ENCODE measurements at regions not wholly inside any gene's neighbourhood (a gene's known extent, or its start where the extent isn't known, plus 50 kb on each side); places are given as distances from the start of the nearest gene placed in this dataset.

DNA sequence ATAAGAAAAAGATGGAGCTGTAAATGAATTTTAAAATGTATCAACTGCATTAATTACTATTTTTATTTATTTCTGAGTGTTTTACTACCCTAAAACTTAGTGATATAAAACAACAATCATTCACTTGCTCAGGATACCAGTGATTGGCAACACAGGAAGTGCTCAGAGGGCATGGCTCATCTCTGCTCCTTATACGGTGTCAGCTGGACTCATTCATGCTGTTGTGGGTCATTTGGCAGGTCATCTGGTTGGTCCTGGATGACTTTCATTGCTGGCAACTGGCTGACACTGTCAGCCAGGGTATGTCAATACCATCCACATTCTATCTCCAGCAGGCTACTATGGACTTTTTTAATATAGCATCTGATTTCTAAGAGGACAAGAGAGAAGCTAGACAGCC lies 689.6 kb upstream of the NECTIN3 start:
- WGBS (ENCODE audit: insufficient coverage) = no CpG with 5 or more reads among the region's 1 CpG
- DNase-seq (no peak), ATAC-seq (replicated peaks in 1 of 4) (no peak)
- H3K4me3 Mint-ChIP-seq = no peak overlapping the region
- H3K27ac Mint-ChIP-seq = no peak overlapping the region
- H3K9me3 Mint-ChIP-seq = no peaks in the 10 kb centered on the region
- no peaks in the 10 kb centered on the region for H3K36me3 ChIP-seq (ENCODE audit: control insufficient read depth in 2 of 2, extremely low read depth in 1 of 2, insufficient read depth in 1 of 2, low read length in 1 of 2)
- ChIA-PET CTCF (no interaction called here), POLR2A (no interaction called here)
- H3K27me3 ChIP-seq (replicated peaks in 1 of 2; ENCODE audit: control insufficient read depth in 2 of 2, extremely low read depth in 1 of 2, insufficient read depth in 2 of 2, low read length in 1 of 2) = no peaks in the 10 kb centered on the region
- H3K27ac ChIP-seq (ENCODE audit: low read length) = no peak overlapping the region
- H3K9me3 ChIP-seq = no peaks in the 10 kb centered on the region
- peaks cover 0 to 3% of the 10 kb centered on the region in 2 donors for H3K27me3 Mint-ChIP-seq
- H3K4me3 ChIP-seq (ENCODE audit: control insufficient read depth in 1 of 2, extremely low read depth in 1 of 2, low read length in 1 of 2) = no peak overlapping the region
- no peaks in the 10 kb centered on the region for H3K4me1 Mint-ChIP-seq
- H3K4me1 ChIP-seq (ENCODE audit: control insufficient read depth in 1 of 2, extremely low read depth in 1 of 2, insufficient read depth in 2 of 2, low read length in 2 of 2) = no peaks in the 10 kb centered on the region
- no peaks in the 10 kb centered on the region for H3K36me3 Mint-ChIP-seq

DNA sequence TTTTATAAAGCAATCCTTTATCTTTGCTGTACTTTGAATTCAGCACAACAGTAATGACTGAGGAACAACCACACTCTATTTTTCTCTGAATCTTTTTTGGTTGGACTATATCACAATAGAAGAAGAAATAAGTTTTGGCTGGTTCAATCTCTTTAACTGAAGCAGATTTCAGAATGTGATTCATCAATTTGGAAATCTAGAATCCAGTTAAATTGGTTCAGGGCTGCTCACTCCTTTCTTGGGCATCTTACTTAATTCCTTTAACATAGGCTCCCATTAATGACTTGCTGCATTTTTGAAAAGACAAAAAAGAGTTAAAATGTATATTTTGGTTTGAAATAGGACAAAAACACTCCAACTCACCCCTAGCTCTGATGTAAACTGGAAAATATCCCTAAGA lies 688.3 kb upstream of the NECTIN3 start:
- Histone ChIP-seq H3K27ac (ENCODE audit: low read length) (no peak overlapping the region), H3K9me3 (no peaks in the 10 kb centered on the region), H3K36me3 (ENCODE audit: control insufficient read depth in 2 of 2, extremely low read depth in 1 of 2, insufficient read depth in 1 of 2, low read length in 1 of 2) (no peaks in the 10 kb centered on the region), H3K4me1 (ENCODE audit: control insufficient read depth in 1 of 2, extremely low read depth in 1 of 2, insufficient read depth in 2 of 2, low read length in 2 of 2) (no peaks in the 10 kb centered on the region), H3K4me3 (ENCODE audit: control insufficient read depth in 1 of 2, extremely low read depth in 1 of 2, low read length in 1 of 2) (no peak overlapping the region), H3K27me3 (replicated peaks in 1 of 2; ENCODE audit: control insufficient read depth in 2 of 2, extremely low read depth in 1 of 2, insufficient read depth in 2 of 2, low read length in 1 of 2) (no peaks in the 10 kb centered on the region)
- H3K4me3 Mint-ChIP-seq = no peak overlapping the region
- H3K4me1 Mint-ChIP-seq = no peaks in the 10 kb centered on the region
- DNase-seq (no peak), ATAC-seq (replicated peaks in 1 of 4) (no peak)
- H3K27ac Mint-ChIP-seq = no peak overlapping the region
- ChIA-PET POLR2A (no interaction called here), CTCF (no interaction called here)
- no peaks in the 10 kb centered on the region for H3K9me3 Mint-ChIP-seq
- H3K36me3 Mint-ChIP-seq = no peaks in the 10 kb centered on the region
- peaks cover 0 to 1% of the 10 kb centered on the region in 2 donors for H3K27me3 Mint-ChIP-seq

DNA sequence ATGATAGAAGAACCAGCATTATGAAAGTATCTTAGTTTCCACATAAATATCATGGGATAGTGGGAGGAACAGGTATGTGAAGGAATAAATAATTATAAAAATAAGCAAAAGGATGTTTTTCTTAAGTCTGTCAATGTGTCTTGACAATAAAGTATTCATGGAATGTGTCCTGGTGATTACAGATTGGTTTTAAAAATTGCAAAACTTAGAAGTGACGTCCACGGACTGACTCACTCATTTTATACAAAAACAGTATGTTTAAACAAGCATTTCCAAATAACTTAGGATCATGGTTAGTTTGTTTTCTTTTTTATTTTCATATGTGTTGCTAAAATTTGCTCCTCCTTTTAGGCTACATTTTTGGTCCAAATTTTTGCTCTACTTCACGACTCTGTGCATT lies 687.0 kb upstream of the NECTIN3 start:
- H3K4me3 Mint-ChIP-seq = no peak overlapping the region
- Histone ChIP-seq H3K27ac (ENCODE audit: low read length) (no peak overlapping the region), H3K4me3 (ENCODE audit: control insufficient read depth in 1 of 2, extremely low read depth in 1 of 2, low read length in 1 of 2) (no peak overlapping the region), H3K27me3 (replicated peaks in 1 of 2; ENCODE audit: control insufficient read depth in 2 of 2, extremely low read depth in 1 of 2, insufficient read depth in 2 of 2, low read length in 1 of 2) (no peaks in the 10 kb centered on the region), H3K9me3 (no peaks in the 10 kb centered on the region), H3K36me3 (ENCODE audit: control insufficient read depth in 2 of 2, extremely low read depth in 1 of 2, insufficient read depth in 1 of 2, low read length in 1 of 2) (no peaks in the 10 kb centered on the region), H3K4me1 (ENCODE audit: control insufficient read depth in 1 of 2, extremely low read depth in 1 of 2, insufficient read depth in 2 of 2, low read length in 2 of 2) (no peaks in the 10 kb centered on the region)
- POLR2A ChIA-PET = no interaction called here
- WGBS (ENCODE audit: insufficient coverage) = no CpG with 5 or more reads among the region's 3 CpGs
- ATAC-seq (replicated peaks in 1 of 4) (no peak), DNase-seq (no peak)
- no peaks in the 10 kb centered on the region for H3K9me3 Mint-ChIP-seq
- H3K4me1 Mint-ChIP-seq = no peaks in the 10 kb centered on the region
- CTCF ChIA-PET = no interaction called here
- H3K27ac Mint-ChIP-seq = no peak overlapping the region
- H3K27me3 Mint-ChIP-seq = no peaks in the 10 kb centered on the region
- no peaks in the 10 kb centered on the region for H3K36me3 Mint-ChIP-seq

DNA sequence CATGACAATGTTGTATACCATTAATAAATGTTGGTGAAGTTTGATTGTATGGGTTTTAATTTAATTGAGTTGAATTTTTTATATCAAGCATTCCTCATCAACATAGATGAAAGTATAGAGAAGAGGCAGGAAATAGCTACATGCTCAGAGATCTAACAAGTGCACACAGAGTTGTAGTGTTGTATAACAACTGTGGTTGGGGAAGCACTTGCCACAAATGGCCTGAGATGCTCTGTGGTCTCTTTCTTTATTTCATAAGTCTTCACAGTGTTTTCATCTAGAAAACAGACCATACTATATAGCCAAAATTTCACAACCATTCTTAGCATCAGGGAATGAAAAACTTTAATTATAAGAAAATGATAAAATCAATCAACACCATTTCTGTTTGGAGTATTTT lies 682.6 kb upstream of the NECTIN3 start:
- no peaks in the 10 kb centered on the region for H3K27me3 ChIP-seq (replicated peaks in 1 of 2; ENCODE audit: control insufficient read depth in 2 of 2, extremely low read depth in 1 of 2, insufficient read depth in 2 of 2, low read length in 1 of 2)
- DNase-seq (no peak), ATAC-seq (replicated peaks in 1 of 4) (no peak)
- H3K9me3 ChIP-seq = no peaks in the 10 kb centered on the region
- Mint-ChIP-seq H3K36me3 (no peaks in the 10 kb centered on the region), H3K4me1 (no peaks in the 10 kb centered on the region), H3K9me3 (no peaks in the 10 kb centered on the region), H3K27ac (no peak overlapping the region), H3K27me3 (no peaks in the 10 kb centered on the region), H3K4me3 (no peak overlapping the region)
- H3K4me1 ChIP-seq (ENCODE audit: control insufficient read depth in 1 of 2, extremely low read depth in 1 of 2, insufficient read depth in 2 of 2, low read length in 2 of 2) = no peaks in the 10 kb centered on the region
- ChIA-PET CTCF (interaction anchor here (0.5 to 0.7 kb wide), 2 partner anchors 30 to 584 kb away, joined by 3 read pairs; no protein-coding TSS in a partner anchor), POLR2A (no interaction called here)
- no peak overlapping the region for H3K27ac ChIP-seq (ENCODE audit: low read length)
- H3K36me3 ChIP-seq (ENCODE audit: control insufficient read depth in 2 of 2, extremely low read depth in 1 of 2, insufficient read depth in 1 of 2, low read length in 1 of 2) = no peaks in the 10 kb centered on the region
- H3K4me3 ChIP-seq (ENCODE audit: control insufficient read depth in 1 of 2, extremely low read depth in 1 of 2, low read length in 1 of 2) = no peak overlapping the region

DNA sequence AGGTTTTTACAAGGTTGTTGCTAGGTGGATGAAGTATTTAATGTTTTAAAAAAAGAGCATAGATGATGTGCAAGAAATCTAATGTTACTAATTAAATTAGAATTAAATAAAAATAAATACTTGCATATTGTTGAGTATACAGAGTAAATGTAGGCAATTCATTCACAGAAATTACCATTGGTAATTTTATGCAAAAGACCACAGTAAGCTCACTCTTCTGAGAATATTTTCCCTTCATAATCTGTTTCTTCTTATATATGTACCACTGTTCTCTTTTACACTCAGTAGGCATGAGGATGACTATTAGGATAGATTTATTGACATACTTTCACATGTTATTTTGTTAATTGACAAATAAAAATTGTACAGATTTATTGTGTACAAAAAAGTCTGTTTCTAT lies 681.2 kb upstream of the NECTIN3 start:
- CTCF ChIA-PET = no interaction called here

DNA sequence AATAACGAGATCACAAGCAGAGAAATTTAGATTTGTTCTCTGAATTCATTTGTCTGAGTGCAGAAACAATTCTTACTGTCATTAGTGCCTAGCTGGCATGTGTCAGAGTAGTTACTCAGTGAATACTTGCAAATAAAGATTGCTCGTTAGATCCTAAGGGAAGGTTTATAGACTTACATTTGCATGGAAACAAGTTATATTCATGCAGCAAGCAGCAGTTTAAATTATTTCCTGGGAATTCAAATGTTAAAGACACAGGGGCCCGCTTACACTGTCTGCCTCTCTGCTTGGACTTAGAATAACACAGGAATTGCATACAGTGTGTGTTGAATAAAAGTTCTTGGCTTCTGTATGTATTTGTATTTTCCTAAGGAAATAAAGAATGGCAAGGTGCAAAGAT lies 680.6 kb upstream of the NECTIN3 start:
- Mint-ChIP-seq H3K4me1 (no peaks in the 10 kb centered on the region), H3K4me3 (no peak overlapping the region), H3K27me3 (peaks cover 0 to 4% of the 10 kb centered on the region in 2 donors), H3K36me3 (no peaks in the 10 kb centered on the region), H3K27ac (no peak overlapping the region), H3K9me3 (peaks cover 0 to 3% (median 0%) of the 10 kb centered on the region in 3 donors)
- 68% methylated on average over 3 of the region's 3 CpGs for WGBS (ENCODE audit: insufficient coverage)
- no peak for ATAC-seq (replicated peaks in 1 of 4)
- no peak for DNase-seq
- H3K4me3 ChIP-seq (ENCODE audit: control insufficient read depth in 1 of 2, extremely low read depth in 1 of 2, low read length in 1 of 2) = no peak overlapping the region
- H3K27me3 ChIP-seq (replicated peaks in 1 of 2; ENCODE audit: control insufficient read depth in 2 of 2, extremely low read depth in 1 of 2, insufficient read depth in 2 of 2, low read length in 1 of 2) = no peaks in the 10 kb centered on the region
- H3K9me3 ChIP-seq = no peaks in the 10 kb centered on the region
- no peak overlapping the region for H3K27ac ChIP-seq (ENCODE audit: low read length)
- CTCF ChIA-PET = no interaction called here
- no peaks in the 10 kb centered on the region for H3K36me3 ChIP-seq (ENCODE audit: control insufficient read depth in 2 of 2, extremely low read depth in 1 of 2, insufficient read depth in 1 of 2, low read length in 1 of 2)
- POLR2A ChIA-PET = no interaction called here
- no peaks in the 10 kb centered on the region for H3K4me1 ChIP-seq (ENCODE audit: control insufficient read depth in 1 of 2, extremely low read depth in 1 of 2, insufficient read depth in 2 of 2, low read length in 2 of 2)

More for the DNA sequence above, 681.2 kb upstream of the NECTIN3 start:
- no peaks in the 10 kb centered on the region for H3K36me3 ChIP-seq (ENCODE audit: control insufficient read depth in 2 of 2, extremely low read depth in 1 of 2, insufficient read depth in 1 of 2, low read length in 1 of 2)
- no peaks in the 10 kb centered on the region for H3K27me3 ChIP-seq (replicated peaks in 1 of 2; ENCODE audit: control insufficient read depth in 2 of 2, extremely low read depth in 1 of 2, insufficient read depth in 2 of 2, low read length in 1 of 2)
- H3K36me3 Mint-ChIP-seq = no peaks in the 10 kb centered on the region
- POLR2A ChIA-PET = no interaction called here
- no peak overlapping the region for H3K27ac Mint-ChIP-seq
- H3K4me3 ChIP-seq (ENCODE audit: control insufficient read depth in 1 of 2, extremely low read depth in 1 of 2, low read length in 1 of 2) = no peak overlapping the region
- no peaks in the 10 kb centered on the region for H3K4me1 ChIP-seq (ENCODE audit: control insufficient read depth in 1 of 2, extremely low read depth in 1 of 2, insufficient read depth in 2 of 2, low read length in 2 of 2)
- DNase-seq (no peak), ATAC-seq (replicated peaks in 1 of 4) (no peak)
- H3K27me3 Mint-ChIP-seq = peaks cover 0 to 4% of the 10 kb centered on the region in 2 donors
- H3K9me3 Mint-ChIP-seq = peaks cover 0 to 3% (median 0%) of the 10 kb centered on the region in 3 donors
- H3K27ac ChIP-seq (ENCODE audit: low read length) = no peak overlapping the region
- H3K4me1 Mint-ChIP-seq = no peaks in the 10 kb centered on the region
- H3K9me3 ChIP-seq = no peaks in the 10 kb centered on the region
- H3K4me3 Mint-ChIP-seq = no peak overlapping the region

DNA sequence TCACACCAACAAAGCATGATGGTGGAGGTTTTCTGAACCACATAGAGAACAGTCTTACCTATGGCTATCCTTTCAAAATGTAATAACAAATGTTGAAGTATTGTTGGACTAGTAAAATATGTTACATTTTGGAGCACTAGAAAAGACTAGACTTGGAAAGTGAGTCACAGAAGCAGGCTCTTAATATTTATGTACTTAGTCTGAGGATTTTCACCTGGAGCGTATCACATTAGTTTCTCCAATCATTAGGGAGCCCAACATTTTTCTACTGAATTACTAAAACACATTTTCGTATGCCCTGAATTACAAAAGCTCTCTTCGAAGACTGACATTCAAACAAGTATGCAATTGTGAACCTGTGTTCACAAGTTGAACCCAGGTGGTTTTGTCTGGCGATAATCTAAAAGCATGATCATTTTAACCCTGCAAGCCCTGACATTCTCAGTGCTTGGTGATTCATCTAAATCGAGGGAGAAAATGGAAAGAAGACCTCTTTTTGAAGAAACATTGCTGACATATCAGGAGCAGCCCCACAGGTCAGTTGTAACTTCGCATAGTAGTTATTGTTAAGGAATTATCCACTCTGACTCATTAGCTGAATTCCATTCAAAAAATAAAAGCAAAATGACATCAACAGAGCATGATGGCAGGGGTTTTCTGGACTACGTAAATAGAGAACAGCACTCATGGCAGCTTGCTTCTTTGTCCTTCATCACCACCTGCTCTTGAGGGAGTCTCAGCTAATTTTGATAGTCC lies 679.8 kb upstream of the NECTIN3 start:
- no peak overlapping the region for H3K27ac Mint-ChIP-seq
- peaks cover 0 to 3% (median 0%) of the 10 kb centered on the region in 3 donors for H3K9me3 Mint-ChIP-seq
- peaks cover 0 to 4% of the 10 kb centered on the region in 2 donors for H3K27me3 Mint-ChIP-seq
- no peaks in the 10 kb centered on the region for H3K4me1 ChIP-seq (ENCODE audit: control insufficient read depth in 1 of 2, extremely low read depth in 1 of 2, insufficient read depth in 2 of 2, low read length in 2 of 2)
- no peak overlapping the region for H3K4me3 Mint-ChIP-seq
- no peaks in the 10 kb centered on the region for H3K36me3 ChIP-seq (ENCODE audit: control insufficient read depth in 2 of 2, extremely low read depth in 1 of 2, insufficient read depth in 1 of 2, low read length in 1 of 2)
- ChIA-PET POLR2A (no interaction called here), CTCF (no interaction called here)
- H3K36me3 Mint-ChIP-seq = no peaks in the 10 kb centered on the region
- no peak overlapping the region for H3K4me3 ChIP-seq (ENCODE audit: control insufficient read depth in 1 of 2, extremely low read depth in 1 of 2, low read length in 1 of 2)
- H3K27ac ChIP-seq (ENCODE audit: low read length) = no peak overlapping the region
- no peak for DNase-seq
- H3K4me1 Mint-ChIP-seq = no peaks in the 10 kb centered on the region
- 82% methylated on average over 5 of the region's 7 CpGs for WGBS (ENCODE audit: insufficient coverage)
- no peaks in the 10 kb centered on the region for H3K27me3 ChIP-seq (replicated peaks in 1 of 2; ENCODE audit: control insufficient read depth in 2 of 2, extremely low read depth in 1 of 2, insufficient read depth in 2 of 2, low read length in 1 of 2)
- ATAC-seq (replicated peaks in 1 of 4) = no peak
- no peaks in the 10 kb centered on the region for H3K9me3 ChIP-seq
